CD1c-positive myeloid dendritic cell (primary cell): ENCODE measurements at regions not wholly inside any gene's neighbourhood (a gene's known extent, or its start where the extent isn't known, plus 50 kb on each side); places are given as distances from the start of the nearest gene placed in this dataset.
"Not testable (repeated sequence)": the region's sequence is repeated elsewhere in the genome, so short reads cannot be mapped to it uniquely, and the experiment has no call there.

ENCODE experiments used
- DNase-seq: peaks from one replicate; pipeline ENCODE4 v3.0.0-alpha.2; 2016; ENCODE audit errors: extremely low spot score

GRCh38 chr1:104463126-104463697 is 713.5 kb downstream of the AMY1C start:
- DNase-seq: no peak

DNA sequence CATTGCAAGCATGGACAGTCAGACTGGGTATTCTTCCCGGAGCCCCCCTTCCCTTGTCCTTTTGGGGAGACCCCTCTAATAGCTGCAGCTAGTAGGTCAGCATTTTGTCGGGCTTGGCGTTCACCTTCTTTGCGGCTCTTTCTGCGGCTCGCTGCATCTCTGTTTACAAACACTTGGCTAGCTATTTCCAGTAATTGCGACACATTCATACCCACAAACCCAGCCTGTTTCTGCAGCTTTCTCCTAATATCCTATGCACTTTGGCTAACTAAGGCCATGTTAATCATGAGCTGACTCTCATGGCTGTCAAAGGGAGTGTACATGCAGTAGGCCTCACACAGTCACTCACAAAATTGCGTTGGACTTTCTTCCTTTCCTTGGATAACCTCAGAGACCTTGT is 716.4 kb downstream of the AMY1C start:
- no peak for DNase-seq

GRCh38 chr1:104467590-104467989 is 717.9 kb downstream of the AMY1C start:
- DNase-seq: no peak

DNA sequence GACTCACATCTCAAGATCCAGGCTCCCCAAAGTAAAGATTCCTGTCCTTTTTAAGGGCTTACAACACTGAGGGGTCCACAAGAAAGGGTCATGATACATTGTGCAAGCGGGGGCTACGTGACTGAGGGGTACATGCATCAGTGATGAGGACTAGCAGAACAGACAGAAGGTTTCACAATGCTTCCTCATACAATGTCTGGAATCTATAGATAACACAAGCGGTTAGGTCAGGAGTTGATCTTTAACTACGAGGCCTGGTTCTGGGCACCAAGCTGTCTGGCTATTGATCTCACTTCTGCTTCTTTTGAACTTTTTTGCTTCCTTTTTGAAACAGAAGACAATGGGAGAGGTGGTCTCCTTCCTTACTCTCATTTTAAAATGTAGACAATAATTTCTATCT is 718.6 kb downstream of the AMY1C start:
- DNase-seq: no peak

- no peak for DNase-seq
Observed at GRCh38 chr1:104476126-104476525, 726.4 kb downstream of the AMY1C start.

DNA sequence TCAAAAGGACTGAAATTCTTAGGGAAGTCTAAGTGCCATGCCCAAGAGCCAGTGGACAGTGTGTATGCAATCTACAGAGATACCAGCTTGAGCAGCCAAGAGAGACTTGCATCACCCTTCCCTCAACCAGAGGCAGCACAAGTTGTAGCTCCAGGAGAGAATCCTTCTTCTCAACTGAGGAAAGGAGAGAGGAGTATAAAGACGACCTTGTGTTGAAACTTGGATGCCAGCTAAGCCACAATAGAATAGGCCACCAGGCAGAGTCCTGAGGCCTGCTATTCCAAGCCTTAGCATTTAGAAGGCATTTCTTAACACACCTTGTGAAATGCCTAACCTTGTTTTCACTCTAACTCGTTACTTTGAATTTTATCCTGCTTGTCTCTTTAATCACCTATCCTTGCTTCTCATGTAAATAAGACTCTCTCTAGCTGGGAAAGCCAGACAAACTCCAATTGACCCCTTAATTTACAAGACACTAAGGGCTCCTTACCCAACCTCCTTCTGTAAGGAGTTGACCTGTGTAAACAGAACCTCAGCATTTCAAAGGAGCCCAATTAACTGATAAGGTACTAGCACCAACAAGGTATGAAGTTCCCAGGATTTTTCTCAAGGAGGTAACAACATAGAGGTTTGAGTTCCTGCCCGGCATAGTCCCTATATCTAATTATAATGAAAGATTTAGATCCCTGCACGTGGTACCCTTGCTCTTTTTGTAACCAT is 738.8 kb downstream of the AMY1C start:
- no peak for DNase-seq

DNA sequence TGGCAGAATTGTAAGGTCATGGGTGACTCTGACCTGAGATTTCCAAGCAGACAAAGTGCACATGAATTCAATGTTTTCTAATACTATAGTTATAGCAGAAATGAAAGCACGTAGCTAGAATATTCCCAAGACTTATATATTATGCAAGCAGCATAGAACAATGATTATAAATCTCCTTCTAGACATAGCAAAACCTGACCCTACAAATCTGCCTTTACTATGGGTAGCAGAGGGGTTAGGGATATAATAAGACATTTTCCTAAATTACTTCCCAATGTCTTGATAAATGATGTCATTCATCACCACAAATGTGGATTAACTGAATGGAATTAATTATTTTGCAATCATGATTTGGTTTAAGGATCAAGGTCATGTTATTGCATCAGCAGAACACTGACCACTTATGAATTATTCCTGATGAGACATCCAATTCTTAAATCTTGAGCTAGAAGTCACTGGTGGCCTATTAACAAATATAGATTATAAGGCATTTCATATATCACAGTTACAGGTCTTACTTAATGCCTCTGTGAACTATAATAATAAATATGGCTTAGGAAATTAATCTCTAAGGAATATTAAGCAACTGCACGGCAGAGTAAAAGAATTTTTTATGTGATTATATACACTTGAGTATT is 776.6 kb downstream of the AMY1C start:
- no peak for DNase-seq

DNA sequence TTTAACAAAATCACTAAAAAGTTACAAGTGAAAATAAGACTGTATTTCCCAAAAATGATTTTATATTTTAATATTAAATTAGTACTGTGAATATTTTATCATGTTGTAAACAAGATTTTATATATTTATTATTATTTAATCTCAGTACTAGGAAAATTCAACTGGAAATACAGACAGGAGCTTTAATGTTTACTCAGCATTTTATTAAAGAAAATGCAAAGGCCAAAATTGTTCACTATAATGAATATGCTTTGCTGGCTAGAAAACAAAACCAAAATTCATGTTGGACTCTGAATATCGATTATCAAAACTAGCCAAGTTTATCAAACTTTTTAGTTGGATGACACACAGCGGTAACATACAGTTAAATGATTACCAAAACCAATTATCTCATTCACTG is 782.3 kb downstream of the AMY1C start:
- DNase-seq: no peak

DNA sequence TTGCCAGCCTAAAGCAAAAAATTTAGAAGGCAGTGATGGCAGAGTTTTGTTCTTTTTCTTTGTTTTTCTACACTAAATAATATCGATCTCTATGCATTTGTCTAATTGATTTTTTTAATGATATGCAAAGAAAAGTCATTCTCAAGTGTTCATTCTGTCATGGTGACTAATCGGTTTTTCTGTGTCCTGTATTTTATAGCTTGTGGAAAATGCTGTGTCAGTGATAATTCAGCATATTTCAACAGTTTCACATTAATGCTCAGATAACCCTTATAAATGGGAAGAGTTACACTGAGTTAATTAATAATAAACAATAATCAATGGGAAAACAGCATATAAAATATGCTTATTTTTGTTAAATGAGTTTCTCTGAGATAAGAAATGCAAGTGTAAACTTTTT is 824.9 kb downstream of the AMY1C start:
- DNase-seq: no peak

DNA sequence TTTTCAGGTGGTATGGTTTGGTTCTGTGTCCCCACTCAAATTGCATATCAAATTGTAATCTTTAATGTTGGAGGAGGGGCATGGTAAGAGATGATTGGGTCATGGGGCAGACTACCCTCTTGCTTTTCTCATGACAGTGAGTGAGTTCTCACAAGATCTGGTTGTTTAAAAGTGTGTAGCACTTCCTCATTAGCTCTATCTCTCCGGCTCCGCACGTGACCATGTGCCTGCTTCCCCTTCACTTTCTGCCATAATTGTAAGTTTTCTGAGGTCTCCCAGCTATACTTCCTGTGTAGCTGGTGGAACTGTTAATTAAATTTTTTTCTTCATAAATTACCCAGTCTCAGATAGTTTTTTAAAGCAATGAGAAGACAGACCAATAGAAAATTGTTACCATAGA is 843.2 kb downstream of the AMY1C start:
- DNase-seq: no peak

DNA sequence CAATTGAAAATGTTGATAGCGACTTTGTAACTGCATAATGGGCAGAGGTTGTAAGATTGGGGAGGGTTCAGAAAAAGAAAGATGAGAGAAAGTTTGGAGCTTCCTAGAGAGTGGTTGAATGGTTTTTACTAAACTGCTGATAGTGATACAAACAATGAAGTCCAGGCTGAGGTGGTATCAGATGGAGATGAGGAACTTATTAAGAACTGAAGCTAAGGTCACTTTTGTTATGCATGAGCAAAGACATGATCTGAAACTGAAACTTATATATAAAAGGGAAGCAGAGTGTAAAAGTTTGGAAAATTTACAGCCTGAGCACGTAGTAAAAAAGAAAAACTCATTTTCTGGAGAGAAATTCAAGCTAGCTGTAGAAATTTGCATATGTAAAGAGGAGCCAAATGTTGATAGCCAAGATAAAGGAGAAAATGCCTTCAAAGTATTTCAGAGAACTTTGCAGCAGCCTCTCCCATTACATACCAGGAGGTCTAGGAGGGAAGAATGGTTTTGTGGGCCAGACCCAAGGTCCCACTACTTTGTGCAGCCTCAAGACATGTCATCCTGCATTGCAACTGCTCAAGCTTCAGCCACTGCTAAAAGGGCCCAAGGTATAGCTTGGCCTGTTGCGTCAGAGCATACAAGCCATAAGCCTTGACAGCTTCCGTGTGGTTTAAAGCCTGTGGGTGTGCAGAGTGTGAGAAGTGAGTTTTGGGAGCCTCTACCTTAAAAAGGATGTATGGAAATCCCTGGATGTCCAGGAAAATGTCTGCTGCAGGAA is 843.9 kb downstream of the AMY1C start:
- DNase-seq: no peak

DNA sequence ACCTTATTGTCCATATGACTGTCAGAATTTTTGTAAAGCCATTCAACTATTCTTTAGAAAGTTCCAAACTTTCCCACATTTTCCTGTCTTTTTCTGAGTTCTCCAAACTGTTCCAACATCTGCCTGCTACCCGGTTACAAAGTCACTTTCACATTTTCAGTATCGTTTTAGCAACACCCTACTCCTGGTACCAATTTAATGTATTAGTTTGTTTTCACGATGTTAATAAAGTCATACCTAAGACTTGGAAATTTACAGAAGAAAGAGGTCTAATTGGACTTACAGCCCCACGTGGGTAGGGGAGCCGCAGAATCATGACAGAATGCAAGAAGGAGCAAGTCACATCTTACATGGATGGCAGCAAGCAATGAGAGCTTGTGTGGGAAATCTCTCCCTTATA is 867.8 kb downstream of the AMY1C start:
- no peak for DNase-seq

GRCh38 chr1:104621221-104621620 is 871.5 kb downstream of the AMY1C start:
- no peak for DNase-seq

DNA sequence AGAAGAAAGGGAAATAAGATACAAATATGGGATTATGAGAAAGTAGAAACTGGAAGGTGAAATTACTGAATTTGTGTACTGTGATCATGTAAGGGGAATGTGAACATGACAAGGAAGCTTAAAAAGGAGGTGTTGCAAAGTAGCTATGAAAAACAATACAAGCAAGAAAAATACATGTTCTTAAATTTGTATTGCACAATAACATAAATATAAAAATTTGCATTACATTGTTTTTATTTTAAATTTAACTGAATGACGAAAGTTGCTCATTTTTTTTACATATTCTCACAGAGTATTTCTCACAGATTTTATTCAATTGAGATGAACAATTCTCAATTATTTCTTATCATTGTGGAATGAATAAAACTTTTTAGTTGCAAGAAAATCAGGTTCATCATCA is 874.8 kb downstream of the AMY1C start:
- no peak for DNase-seq

- no peak for DNase-seq
Observed at GRCh38 chr1:104629589-104629988, 879.9 kb downstream of the AMY1C start.

DNA sequence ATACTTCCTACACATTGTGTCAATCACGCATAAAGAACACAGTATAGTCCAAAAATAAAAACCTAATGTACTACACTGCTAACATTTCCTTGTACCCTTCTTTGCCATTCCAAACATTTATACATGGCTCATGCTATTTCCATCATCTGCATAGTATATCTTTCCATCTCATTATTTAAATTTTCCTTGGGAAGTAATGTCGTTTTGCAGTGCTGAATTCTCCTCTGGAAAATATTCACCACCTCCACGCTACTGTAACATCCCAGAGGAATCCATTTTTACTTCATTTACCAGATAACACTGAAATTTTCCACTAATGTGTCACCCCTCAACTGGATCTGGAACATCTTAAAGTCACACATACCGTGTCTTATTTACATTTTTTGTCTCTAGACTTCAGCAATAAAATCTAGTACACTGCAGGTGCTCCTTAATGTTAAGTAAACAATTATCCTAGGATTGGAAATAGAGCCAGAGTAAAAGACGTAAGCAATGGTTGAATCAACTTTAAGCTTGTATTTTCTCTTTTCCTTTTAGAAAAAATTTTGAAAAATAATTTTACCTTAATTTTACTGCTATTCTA is 881.0 kb downstream of the AMY1C start:
- DNase-seq: no peak

GRCh38 chr1:104636581-104636980 is 886.9 kb downstream of the AMY1C start:
- no peak for DNase-seq

DNA sequence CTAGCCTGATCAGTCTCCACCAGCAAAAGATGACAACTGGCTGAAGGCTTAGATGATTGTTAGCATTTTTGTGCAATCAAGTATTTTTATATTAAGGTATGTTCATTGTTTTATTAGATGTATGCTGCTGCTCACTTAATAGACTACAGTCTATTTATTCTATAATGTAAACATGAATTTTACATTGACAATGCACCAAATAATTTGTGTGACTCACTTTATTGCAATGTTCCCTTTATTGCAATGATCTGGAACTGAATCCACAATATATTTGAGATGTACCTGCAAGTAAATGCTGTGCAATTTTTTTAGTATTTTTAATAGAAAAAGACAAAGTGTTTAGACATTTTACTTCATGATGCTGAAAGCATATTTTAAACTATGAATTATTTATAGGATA is 896.5 kb downstream of the AMY1C start:
- no peak for DNase-seq

GRCh38 chr1:104648269-104648691 is 898.6 kb downstream of the AMY1C start:
- DNase-seq: no peak

DNA sequence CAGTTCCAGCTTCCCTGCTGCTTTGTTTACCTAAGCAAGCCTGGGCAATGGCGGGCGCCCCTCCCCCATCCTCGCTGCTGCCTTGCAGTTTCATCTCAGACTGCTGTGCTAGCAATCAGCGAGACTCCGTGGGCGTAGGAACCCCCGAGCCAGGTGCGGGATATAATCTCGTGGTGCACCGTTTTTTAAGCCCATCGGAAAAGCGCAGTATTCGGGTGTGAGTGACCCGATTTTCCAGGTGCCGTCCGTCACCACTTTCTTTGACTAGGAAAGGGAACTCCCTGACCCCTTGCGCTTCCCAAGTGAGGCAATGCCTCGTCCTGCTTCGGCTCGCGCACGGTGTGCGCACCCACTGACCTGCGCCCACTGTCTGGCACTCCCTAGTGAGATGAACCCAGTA is 914.7 kb downstream of the AMY1C start:
- DNase-seq: not testable (repeated sequence)

DNA sequence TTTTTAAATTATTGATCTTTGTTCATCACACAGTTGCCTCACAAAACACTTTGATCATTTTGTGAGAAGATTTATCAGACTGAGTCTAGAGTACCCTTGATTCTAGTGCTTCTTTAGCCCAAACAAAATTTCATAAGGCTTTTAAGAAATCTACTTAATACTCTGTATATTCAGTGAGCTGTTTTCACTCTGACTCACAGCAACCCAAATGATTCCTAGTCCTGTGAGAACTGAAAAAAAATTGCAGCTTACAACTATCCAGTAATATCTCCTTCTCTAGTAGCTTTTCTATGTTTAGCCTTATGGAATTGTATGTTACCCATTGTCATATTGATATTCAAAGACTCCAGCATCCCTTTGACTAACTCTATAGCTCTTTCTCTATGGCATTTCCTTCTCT is 915.6 kb downstream of the AMY1C start:
- DNase-seq: no peak

- DNase-seq: no peak
Observed at GRCh38 chr1:104671684-104672353, 922.1 kb downstream of the AMY1C start.
